Ishikawa (cell line): ENCODE measurements at regions not wholly inside any gene's neighbourhood (a gene's known extent, or its start where the extent isn't known, plus 50 kb on each side); places are given as distances from the start of the nearest gene placed in this dataset.

Experiments
- CEBPB ChIP-seq: IDR thresholded peaks from 2 replicates; pipeline ENCODE4 v1.6.1; 2012
- CREB1 ChIP-seq: IDR thresholded peaks from 2 replicates; pipeline ENCODE4 v1.6.1; 2012; ENCODE audit warnings: low read depth
- EGR1 ChIP-seq: IDR thresholded peaks from 2 replicates; pipeline ENCODE4 v1.6.1; 2012
- EP300 ChIP-seq: IDR thresholded peaks from 2 replicates; pipeline ENCODE4 v1.6.1; 2012; ENCODE audit warnings: borderline replicate concordance
- FOXM1 ChIP-seq: IDR thresholded peaks from 2 replicates; pipeline ENCODE4 v1.6.1; 2012; ENCODE audit warnings: low read depth, borderline replicate concordance
- NFIC ChIP-seq: IDR thresholded peaks from 2 replicates; pipeline ENCODE4 v1.6.1; 2012
- RAD21 ChIP-seq: IDR thresholded peaks from 2 replicates; pipeline ENCODE4 v1.6.1; 2012; ENCODE audit warnings: low read depth
- TAF1 ChIP-seq: IDR thresholded peaks from 2 replicates; pipeline ENCODE4 v1.6.1; 2012; ENCODE audit warnings: low read depth, mild to moderate bottlenecking
- TCF12 ChIP-seq: IDR thresholded peaks from 2 replicates; pipeline ENCODE4 v1.6.1; 2012; ENCODE audit warnings: low read depth
- TEAD4 ChIP-seq: IDR thresholded peaks from 2 replicates; pipeline ENCODE4 v1.6.1; 2012
- YY1 ChIP-seq: IDR thresholded peaks from 2 replicates; pipeline ENCODE4 v1.6.1; 2012; ENCODE audit warnings: low read depth
- ZBTB7A ChIP-seq: IDR thresholded peaks from 2 replicates; pipeline ENCODE4 v1.6.1; 2012; ENCODE audit warnings: low read depth
- TF ChIP-seq, protein P1 (sequence below): IDR thresholded peaks from 2 replicates; pipeline ENCODE4 v1.6.1; 2012; ENCODE audit warnings: low read depth, mild to moderate bottlenecking
- TF ChIP-seq, protein P2 (sequence below): IDR thresholded peaks from 2 replicates; pipeline ENCODE4 v1.6.1; 2012
- TF ChIP-seq, protein P3 (sequence below): IDR thresholded peaks from 2 replicates; pipeline ENCODE4 v1.6.1; 2012

DNA sequence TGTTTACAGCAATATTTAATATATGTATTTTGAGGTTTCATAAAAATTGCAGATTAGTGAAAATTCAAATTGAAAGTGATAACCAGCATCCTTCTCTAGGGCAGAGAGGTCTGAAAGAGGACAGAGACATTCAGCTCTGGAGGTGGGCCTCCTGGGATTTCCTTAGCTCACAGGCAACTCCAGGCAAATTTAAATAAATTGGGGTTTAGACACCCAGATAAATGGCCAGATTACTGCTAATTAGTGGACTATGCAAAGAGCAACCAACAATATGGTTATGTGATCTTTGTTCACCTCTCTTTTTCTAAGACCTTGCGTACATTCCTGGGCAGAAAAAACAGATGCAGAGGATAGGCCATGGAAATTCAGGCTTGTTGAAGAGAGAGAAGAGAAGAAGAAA lies 1282.8 kb upstream of the ACVR2A start:
- TF ChIP-seq YY1 (no peak), ZBTB7A (no peak), CEBPB (no peak), TCF12 (no peak), NFIC (no peak), EP300 (no peak), TEAD4 (no peak), FOXM1 (no peak), RAD21 (no peak), EGR1 (no peak), TAF1 (no peak), CREB1 (no peak)
- TF ChIP-seq, protein P1, sequence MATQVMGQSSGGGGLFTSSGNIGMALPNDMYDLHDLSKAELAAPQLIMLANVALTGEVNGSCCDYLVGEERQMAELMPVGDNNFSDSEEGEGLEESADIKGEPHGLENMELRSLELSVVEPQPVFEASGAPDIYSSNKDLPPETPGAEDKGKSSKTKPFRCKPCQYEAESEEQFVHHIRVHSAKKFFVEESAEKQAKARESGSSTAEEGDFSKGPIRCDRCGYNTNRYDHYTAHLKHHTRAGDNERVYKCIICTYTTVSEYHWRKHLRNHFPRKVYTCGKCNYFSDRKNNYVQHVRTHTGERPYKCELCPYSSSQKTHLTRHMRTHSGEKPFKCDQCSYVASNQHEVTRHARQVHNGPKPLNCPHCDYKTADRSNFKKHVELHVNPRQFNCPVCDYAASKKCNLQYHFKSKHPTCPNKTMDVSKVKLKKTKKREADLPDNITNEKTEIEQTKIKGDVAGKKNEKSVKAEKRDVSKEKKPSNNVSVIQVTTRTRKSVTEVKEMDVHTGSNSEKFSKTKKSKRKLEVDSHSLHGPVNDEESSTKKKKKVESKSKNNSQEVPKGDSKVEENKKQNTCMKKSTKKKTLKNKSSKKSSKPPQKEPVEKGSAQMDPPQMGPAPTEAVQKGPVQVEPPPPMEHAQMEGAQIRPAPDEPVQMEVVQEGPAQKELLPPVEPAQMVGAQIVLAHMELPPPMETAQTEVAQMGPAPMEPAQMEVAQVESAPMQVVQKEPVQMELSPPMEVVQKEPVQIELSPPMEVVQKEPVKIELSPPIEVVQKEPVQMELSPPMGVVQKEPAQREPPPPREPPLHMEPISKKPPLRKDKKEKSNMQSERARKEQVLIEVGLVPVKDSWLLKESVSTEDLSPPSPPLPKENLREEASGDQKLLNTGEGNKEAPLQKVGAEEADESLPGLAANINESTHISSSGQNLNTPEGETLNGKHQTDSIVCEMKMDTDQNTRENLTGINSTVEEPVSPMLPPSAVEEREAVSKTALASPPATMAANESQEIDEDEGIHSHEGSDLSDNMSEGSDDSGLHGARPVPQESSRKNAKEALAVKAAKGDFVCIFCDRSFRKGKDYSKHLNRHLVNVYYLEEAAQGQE, result no peak
- TF ChIP-seq, protein P2, sequence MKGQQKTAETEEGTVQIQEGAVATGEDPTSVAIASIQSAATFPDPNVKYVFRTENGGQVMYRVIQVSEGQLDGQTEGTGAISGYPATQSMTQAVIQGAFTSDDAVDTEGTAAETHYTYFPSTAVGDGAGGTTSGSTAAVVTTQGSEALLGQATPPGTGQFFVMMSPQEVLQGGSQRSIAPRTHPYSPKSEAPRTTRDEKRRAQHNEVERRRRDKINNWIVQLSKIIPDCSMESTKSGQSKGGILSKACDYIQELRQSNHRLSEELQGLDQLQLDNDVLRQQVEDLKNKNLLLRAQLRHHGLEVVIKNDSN, result no peak
- TF ChIP-seq, protein P3, sequence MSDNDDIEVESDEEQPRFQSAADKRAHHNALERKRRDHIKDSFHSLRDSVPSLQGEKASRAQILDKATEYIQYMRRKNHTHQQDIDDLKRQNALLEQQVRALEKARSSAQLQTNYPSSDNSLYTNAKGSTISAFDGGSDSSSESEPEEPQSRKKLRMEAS, result no peak

DNA sequence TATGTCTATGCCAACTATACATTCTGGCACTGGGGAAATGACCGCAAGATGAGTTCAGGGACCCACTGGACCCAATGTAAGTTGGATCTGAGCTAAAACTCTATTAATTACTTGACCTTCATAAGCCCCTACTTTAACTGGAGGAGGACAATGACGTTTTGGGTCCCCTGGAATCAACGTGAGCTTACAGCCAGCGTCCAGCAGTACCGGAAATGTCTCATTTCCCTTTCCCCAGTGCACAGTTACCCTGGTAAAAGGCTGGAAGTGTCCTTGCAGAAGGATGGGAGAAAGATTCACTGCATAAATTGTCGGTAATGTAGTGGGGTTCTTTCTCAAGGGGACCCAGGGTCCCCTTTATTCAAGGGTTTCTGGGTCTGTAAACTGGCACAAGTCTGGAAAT lies 1297.6 kb upstream of the ACVR2A start:
- TF ChIP-seq CEBPB (no peak), CREB1 (no peak), EGR1 (no peak), EP300 (no peak), ZBTB7A (no peak), NFIC (no peak)
- TF ChIP-seq, protein P3, result no peak
- TF ChIP-seq, protein P2, result no peak

DNA sequence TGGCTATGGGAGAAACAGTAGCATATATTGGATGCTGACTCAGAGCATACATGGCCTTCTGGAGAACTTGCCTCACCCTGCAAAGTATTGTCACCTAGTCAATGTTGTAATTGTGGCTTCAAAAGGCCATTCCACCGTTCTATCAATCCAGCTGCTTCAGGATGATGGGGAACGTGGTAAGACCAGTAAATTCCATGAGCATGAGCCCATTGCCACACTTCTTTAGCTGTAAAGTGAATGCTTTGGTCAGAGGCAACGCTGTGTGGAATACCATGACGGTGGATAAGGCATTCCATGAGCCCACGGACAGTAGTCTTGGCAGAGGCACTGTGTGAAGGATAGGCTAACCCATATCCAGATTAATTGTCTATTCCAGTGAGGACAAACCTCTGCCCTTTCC lies 1300.1 kb upstream of the ACVR2A start:
- TF ChIP-seq TAF1, result no peak
- no peak for TF ChIP-seq ZBTB7A
- TF ChIP-seq CEBPB, result no peak
- TF ChIP-seq, protein P3, result no peak
- TF ChIP-seq TCF12, result no peak
- TF ChIP-seq TEAD4, result no peak
- TF ChIP-seq, protein P2, result no peak
- TF ChIP-seq, protein P1, result no peak
- no peak for TF ChIP-seq EGR1
- no peak for TF ChIP-seq CREB1
- TF ChIP-seq YY1, result no peak
- no peak for TF ChIP-seq NFIC
- no peak for TF ChIP-seq RAD21
- TF ChIP-seq FOXM1, result no peak
- TF ChIP-seq EP300, result no peak

DNA sequence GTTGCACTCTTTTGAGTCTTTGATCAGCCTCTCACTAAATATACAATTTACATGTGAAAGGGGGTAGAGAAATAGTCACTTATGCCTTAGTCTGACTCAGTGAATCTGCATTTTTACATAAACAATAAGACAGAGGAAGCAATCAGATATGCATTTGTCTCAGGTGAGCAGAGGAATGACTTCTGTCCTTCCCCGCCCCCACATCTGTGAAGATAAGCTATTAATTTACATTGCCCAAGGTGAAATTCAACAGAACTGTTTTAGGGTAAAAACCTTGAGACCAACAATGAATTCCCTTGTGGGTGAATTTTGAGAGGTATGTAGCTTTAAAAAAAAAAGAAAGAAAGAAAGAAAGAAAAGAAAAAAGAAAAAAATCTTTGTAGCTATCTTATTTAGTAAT lies 1302.9 kb upstream of the ACVR2A start:
- TF ChIP-seq, protein P2, result no peak
- TF ChIP-seq YY1, result no peak
- TF ChIP-seq, protein P3, result no peak
- TF ChIP-seq CREB1, result no peak
- no peak for TF ChIP-seq EGR1
- TF ChIP-seq, protein P1, result no peak
- TF ChIP-seq TEAD4, result no peak
- no peak for TF ChIP-seq EP300
- no peak for TF ChIP-seq ZBTB7A
- no peak for TF ChIP-seq RAD21
